ENCODE measurements at regions not wholly inside any gene's neighbourhood (a gene's known extent, or its start where the extent isn't known, plus 50 kb on each side); places are given as distances from the start of the nearest gene placed in this dataset.
"Not testable (repeated sequence)": the region's sequence is repeated elsewhere in the genome, so short reads cannot be mapped to it uniquely, and the experiment has no call there.

DNA sequence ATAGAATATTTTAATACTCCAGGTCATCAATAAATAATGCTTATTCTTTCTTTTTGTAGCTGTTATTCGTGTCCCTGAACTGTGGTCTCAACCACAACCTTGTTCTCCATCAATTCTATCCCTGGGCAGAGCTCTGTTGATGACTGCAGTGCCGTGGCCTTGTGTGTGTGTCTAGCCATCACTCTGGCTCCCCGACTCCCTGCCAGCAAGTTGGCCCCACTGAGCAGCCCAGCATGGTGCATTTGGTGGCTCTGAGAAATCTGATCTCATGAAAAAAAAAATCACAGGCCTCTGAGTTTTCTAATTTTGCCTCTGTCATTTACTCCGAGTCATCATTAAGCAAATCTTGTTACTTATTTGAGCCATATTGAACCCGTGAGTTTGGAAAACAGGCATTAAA is 164.7 kb downstream of the GOLGA6L6 start:
- intact Hi-C loops (cut with micrococcal nuclease) = no loop called here
- no peak overlapping the region for H3K4me3 Mint-ChIP-seq
- no peaks in the 10 kb centered on the region for H3K36me3 Mint-ChIP-seq (ENCODE audit: low read depth)
- H3K4me1 Mint-ChIP-seq = no peaks in the 10 kb centered on the region
- H3K9me3 Mint-ChIP-seq = no peaks in the 10 kb centered on the region
- no peaks in the 10 kb centered on the region for H3K27me3 Mint-ChIP-seq
- DNase-seq (no peak), ATAC-seq (ENCODE audit: low read depth) (no peak)
- TF ChIP-seq, protein P1, sequence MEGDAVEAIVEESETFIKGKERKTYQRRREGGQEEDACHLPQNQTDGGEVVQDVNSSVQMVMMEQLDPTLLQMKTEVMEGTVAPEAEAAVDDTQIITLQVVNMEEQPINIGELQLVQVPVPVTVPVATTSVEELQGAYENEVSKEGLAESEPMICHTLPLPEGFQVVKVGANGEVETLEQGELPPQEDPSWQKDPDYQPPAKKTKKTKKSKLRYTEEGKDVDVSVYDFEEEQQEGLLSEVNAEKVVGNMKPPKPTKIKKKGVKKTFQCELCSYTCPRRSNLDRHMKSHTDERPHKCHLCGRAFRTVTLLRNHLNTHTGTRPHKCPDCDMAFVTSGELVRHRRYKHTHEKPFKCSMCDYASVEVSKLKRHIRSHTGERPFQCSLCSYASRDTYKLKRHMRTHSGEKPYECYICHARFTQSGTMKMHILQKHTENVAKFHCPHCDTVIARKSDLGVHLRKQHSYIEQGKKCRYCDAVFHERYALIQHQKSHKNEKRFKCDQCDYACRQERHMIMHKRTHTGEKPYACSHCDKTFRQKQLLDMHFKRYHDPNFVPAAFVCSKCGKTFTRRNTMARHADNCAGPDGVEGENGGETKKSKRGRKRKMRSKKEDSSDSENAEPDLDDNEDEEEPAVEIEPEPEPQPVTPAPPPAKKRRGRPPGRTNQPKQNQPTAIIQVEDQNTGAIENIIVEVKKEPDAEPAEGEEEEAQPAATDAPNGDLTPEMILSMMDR (IDR thresholded peaks at IDR 0.05) = no peak
- no peak overlapping the region for H3K27ac Mint-ChIP-seq
- CTCF ChIA-PET = no interaction called here
- POLR2A ChIA-PET = no interaction called here

DNA sequence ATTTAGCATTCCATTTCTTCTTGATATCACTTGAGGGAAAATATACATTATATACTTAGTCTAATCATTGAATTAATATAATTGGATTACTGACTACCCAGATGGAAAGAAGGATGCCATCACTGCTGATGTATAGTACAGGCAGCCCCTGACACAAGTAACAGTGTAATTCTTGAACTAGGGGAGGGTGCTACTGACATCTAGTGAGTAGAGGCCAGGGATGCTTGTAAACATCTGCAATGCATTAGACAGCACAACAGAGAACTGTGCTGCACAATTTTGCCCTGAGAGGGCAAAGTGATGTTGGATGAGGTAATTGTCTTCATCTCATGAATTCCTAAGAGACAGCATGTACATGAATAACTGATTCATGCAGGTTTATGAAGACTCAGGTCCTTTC is 169.2 kb downstream of the GOLGA6L6 start:
- H3K4me1 Mint-ChIP-seq; H3K36me3 Mint-ChIP-seq (ENCODE audit: low read depth); H3K27me3 Mint-ChIP-seq; H3K9me3 Mint-ChIP-seq; H3K4me3 Mint-ChIP-seq; DNase-seq; intact Hi-C loops (cut with micrococcal nuclease); POLR2A ChIA-PET; H3K27ac Mint-ChIP-seq; ATAC-seq (ENCODE audit: low read depth); CTCF ChIA-PET: not testable (repeated sequence)

DNA sequence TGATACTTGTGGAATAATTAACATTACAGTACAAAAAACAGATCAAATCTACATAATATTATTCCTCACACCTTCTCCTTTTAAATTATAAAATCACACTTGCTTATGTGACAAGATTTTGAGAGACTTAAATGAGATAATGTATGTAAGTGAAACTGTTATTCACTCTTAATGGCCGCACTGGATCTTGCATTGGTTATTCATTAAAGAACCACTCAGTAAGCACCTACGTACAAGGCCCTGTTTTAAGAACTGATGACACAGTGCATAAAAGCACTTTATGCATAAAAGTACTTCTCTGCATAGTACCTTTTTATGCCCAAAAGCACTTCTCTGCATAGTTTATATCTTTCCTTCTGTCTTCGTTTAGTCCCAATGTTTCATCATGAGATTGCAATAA is 172.1 kb downstream of the GOLGA6L6 start:
- Mint-ChIP-seq H3K27me3 (no peaks in the 10 kb centered on the region), H3K4me1 (no peaks in the 10 kb centered on the region), H3K36me3 (ENCODE audit: low read depth) (no peaks in the 10 kb centered on the region), H3K27ac (no peak overlapping the region), H3K4me3 (no peak overlapping the region), H3K9me3 (no peaks in the 10 kb centered on the region)
- DNase-seq (no peak), ATAC-seq (ENCODE audit: low read depth) (no peak)
- TF ChIP-seq, protein P1 (IDR thresholded peaks at IDR 0.05) = no peak
- intact Hi-C loops (cut with micrococcal nuclease) = no loop called here
- ChIA-PET POLR2A (no interaction called here), CTCF (no interaction called here)

DNA sequence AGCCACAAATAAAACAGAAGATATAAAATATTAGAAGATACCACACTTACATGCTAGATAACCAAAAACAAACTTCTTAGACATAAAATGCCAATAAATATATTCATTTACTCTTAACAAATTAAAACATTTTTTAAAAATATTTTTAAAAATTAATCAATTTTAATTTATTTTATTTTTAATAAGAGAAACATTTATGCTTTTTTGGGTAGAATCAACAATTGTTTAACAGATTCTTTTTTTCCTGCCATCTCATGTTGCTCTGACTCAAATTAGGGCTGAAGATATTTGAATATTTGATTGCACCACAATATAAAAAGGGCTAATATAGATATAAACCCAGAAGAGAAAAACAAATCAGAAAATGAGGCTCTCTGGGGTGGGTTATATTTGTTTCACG is 172.6 kb downstream of the GOLGA6L6 start:
- ChIA-PET POLR2A (no interaction called here), CTCF (no interaction called here)
- DNase-seq (no peak), ATAC-seq (ENCODE audit: low read depth) (no peak)
- intact Hi-C loops (cut with micrococcal nuclease) = no loop called here
- TF ChIP-seq, protein P1 (IDR thresholded peaks at IDR 0.05) = no peak
- H3K4me3 Mint-ChIP-seq = no peak overlapping the region
- no peaks in the 10 kb centered on the region for H3K27me3 Mint-ChIP-seq
- H3K9me3 Mint-ChIP-seq = no peaks in the 10 kb centered on the region
- no peak overlapping the region for H3K27ac Mint-ChIP-seq
- no peaks in the 10 kb centered on the region for H3K36me3 Mint-ChIP-seq (ENCODE audit: low read depth)
- H3K4me1 Mint-ChIP-seq = no peaks in the 10 kb centered on the region

DNA sequence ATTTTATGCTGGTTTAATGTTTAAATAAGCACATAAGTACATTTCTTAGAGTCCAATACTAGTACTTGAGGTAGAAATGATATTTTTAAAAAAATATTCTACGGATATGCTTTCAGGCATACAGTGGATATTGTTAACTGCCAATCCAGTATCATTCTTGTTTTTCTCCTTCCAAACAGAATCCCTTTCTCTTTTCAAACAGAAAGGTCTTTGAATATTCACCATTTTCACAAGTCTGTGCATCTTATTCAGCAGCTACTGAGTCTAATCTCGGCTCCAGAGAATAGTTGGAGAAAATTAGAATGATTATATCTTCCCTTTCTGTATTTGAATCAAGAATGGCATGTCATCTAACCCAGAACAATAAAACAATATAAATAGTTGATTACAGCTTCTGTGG is 174.5 kb downstream of the GOLGA6L6 start:
- ChIA-PET POLR2A (no interaction called here), CTCF (interaction anchor here (1.7 kb wide), 1 partner anchor 9 kb away, joined by 4 read pairs; no protein-coding TSS in a partner anchor)
- TF ChIP-seq, protein P1 (IDR thresholded peaks at IDR 0.05) = no peak
- no peak overlapping the region for H3K4me3 Mint-ChIP-seq
- H3K9me3 Mint-ChIP-seq = no peaks in the 10 kb centered on the region
- H3K27me3 Mint-ChIP-seq = no peaks in the 10 kb centered on the region
- no peak for DNase-seq
- H3K4me1 Mint-ChIP-seq = no peaks in the 10 kb centered on the region
- H3K27ac Mint-ChIP-seq = no peak overlapping the region
- no peaks in the 10 kb centered on the region for H3K36me3 Mint-ChIP-seq (ENCODE audit: low read depth)
- no peak for ATAC-seq (ENCODE audit: low read depth)
- intact Hi-C loops (cut with micrococcal nuclease) = no loop called here

DNA sequence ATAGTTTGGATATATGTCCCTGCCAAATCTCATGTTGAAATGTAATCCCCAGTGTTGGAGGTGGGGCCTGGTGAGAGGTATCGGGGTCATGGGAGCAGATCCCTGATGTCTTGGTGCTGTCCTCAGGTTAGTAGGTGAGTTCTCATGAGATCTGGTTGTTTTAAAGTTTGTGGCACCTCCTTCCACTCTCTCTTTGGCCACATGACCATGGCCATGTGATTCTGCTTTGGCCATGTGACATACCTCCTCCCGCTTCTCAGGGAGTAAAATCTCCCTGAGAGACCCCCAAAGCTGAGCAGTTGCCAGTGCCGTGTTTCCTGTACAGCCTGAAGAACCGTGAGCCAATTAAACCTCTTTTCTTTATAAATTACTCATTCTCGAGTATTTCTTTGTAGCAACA is 178.0 kb downstream of the GOLGA6L6 start:
- intact Hi-C loops (cut with micrococcal nuclease); H3K27me3 Mint-ChIP-seq; H3K27ac Mint-ChIP-seq; ATAC-seq (ENCODE audit: low read depth); H3K4me3 Mint-ChIP-seq; CTCF ChIA-PET; H3K9me3 Mint-ChIP-seq; POLR2A ChIA-PET; H3K36me3 Mint-ChIP-seq (ENCODE audit: low read depth); H3K4me1 Mint-ChIP-seq; DNase-seq: not testable (repeated sequence)

All from activated B cell treated with CpG ODN at 0.5 μM for 24 hours (primary cell).